OCI-LY7 (cell line): ENCODE measurements at regions not wholly inside any gene's neighbourhood (a gene's known extent, or its start where the extent isn't known, plus 50 kb on each side); places are given as distances from the start of the nearest gene placed in this dataset.

Experiments used
- BruUV-seq: library from RNA; stranded (reverse); fragments of 400-500 nt; replicated peaks from 2 replicates; lab custom pipeline; 2021; lab: Mats Ljungman, UMichigan
- CTCF ChIA-PET: fragments of 300-600 bp; sonication (Branson Sonifier 250); formaldehyde crosslinking; loops from one replicate; lab custom pipeline; 2022; ENCODE audit warnings: antibody characterized with exemption; ENCODE audit not compliant: unreplicated experiment; lab: Charles Lee
- POLR2A ChIA-PET: fragments of 300-600 bp; sonication (Branson Sonifier 250); formaldehyde crosslinking; loops from one replicate; lab custom pipeline; 2022; ENCODE audit warnings: antibody characterized with exemption; lab: Charles Lee
- DNase-seq: peaks from one replicate; pipeline ENCODE4 v3.0.0-alpha.2; 2015; ENCODE audit warnings: low spot score
- H2AFZ ChIP-seq: fragments of 200-600 bp; sonication (generic), shearing (Covaris generic); 2 replicates; pipeline ENCODE4 v1.6.1; 2014; ENCODE audit warnings: mild to moderate bottlenecking, antibody characterized with exemption, low read length, moderate library complexity
- H3K27ac ChIP-seq: fragments of 200-600 bp; sonication (generic); 2 replicates; pipeline ENCODE4 v1.5.1; 2014; ENCODE audit warnings: mixed run types, low read depth, mild to moderate bottlenecking, moderate library complexity, low read length, inconsistent platforms; ENCODE audit not compliant: poor library complexity, severe bottlenecking
- H3K36me3 ChIP-seq: fragments of 200-600 bp; sonication (generic); 2 replicates; pipeline ENCODE4 v1.6.1; 2014; ENCODE audit warnings: mild to moderate bottlenecking, antibody characterized with exemption, low read length, moderate library complexity, mixed read lengths; ENCODE audit not compliant: insufficient read depth
- H3K4me1 ChIP-seq: fragments of 200-600 bp; sonication (generic); 2 replicates; pipeline ENCODE4 v1.5.1; 2014; ENCODE audit warnings: mild to moderate bottlenecking, low read length; ENCODE audit not compliant: insufficient read depth, poor library complexity, severe bottlenecking
- H3K4me2 ChIP-seq: fragments of 200-600 bp; sonication (generic); 2 replicates; pipeline ENCODE4 v1.6.1; 2014; ENCODE audit warnings: mild to moderate bottlenecking, low read length
- H3K4me3 ChIP-seq: fragments of 200-600 bp; sonication (generic); 2 replicates; pipeline ENCODE4 v1.5.1; 2014; ENCODE audit warnings: mild to moderate bottlenecking, low read depth, low read length; ENCODE audit not compliant: poor library complexity, severe bottlenecking
- H3K79me2 ChIP-seq: fragments of 200-600 bp; sonication (generic); 2 replicates; pipeline ENCODE4 v1.6.1; 2016; ENCODE audit warnings: low read depth, mild to moderate bottlenecking, low read length, moderate library complexity, mixed read lengths; ENCODE audit not compliant: insufficient read depth
- H3K9me2 ChIP-seq: fragments of 200-600 bp; sonication (generic); 2 replicates; pipeline ENCODE4 v1.6.1; 2016; ENCODE audit warnings: mild to moderate bottlenecking, low read length, mixed read lengths; ENCODE audit not compliant: insufficient read depth
- H3K9me3 ChIP-seq: fragments of 200-600 bp; sonication (generic); 2 replicates; pipeline ENCODE4 v1.6.1; 2014; ENCODE audit warnings: mild to moderate bottlenecking, mixed run types, low read length, mixed read lengths
- H4K20me1 ChIP-seq: fragments of 200-600 bp; sonication (generic); 2 replicates; pipeline ENCODE4 v1.6.1; 2014; ENCODE audit warnings: mild to moderate bottlenecking, antibody characterized with exemption, low read length, moderate library complexity, mixed read lengths; ENCODE audit not compliant: insufficient read depth
- CTCF ChIP-seq: fragments of 200-600 bp; sonication (generic); conservative IDR thresholded peaks from 2 replicates; pipeline ENCODE4 v1.5.1; 2014; ENCODE audit warnings: mild to moderate bottlenecking, antibody characterized with exemption, low read length, moderate library complexity, mixed read lengths
- EZH2phosphoT487 ChIP-seq: fragments of 200-600 bp; sonication (generic); IDR thresholded peaks from 2 replicates; pipeline ENCODE4 v1.6.1; 2018; ENCODE audit warnings: low read depth, borderline replicate concordance, mild to moderate bottlenecking, mixed run types, antibody characterized with exemption, low read length, moderate library complexity, mixed read lengths
- intact Hi-C: fragments of 100-400 bp; cut with micrococcal nuclease; formaldehyde crosslinking; loops from one replicate; pipeline ENCODE4 v1.10.0; 2022; ENCODE audit not compliant: unreplicated experiment

GRCh38 chr6:19394051-19394450 lies 443.1 kb upstream of the ID4 start:
- H2AFZ ChIP-seq = no peak overlapping the region
- H3K79me2 ChIP-seq = no peaks in the 10 kb centered on the region
- H3K9me3 ChIP-seq = no peaks in the 10 kb centered on the region
- DNase-seq = no peak
- no peak for TF ChIP-seq CTCF
- no peak for TF ChIP-seq EZH2phosphoT487
- no peaks in the 10 kb centered on the region for H4K20me1 ChIP-seq
- H3K36me3 ChIP-seq = no peaks in the 10 kb centered on the region
- H3K4me1 ChIP-seq = no peaks in the 10 kb centered on the region
- no TSS peak for BruUV-seq
- ChIA-PET POLR2A (no interaction called here), CTCF (no interaction called here)
- no peak overlapping the region for H3K4me2 ChIP-seq
- no peaks in the 10 kb centered on the region for H3K9me2 ChIP-seq
- intact Hi-C loops = no loop called here
- H3K27ac ChIP-seq = no peak overlapping the region
- H3K4me3 ChIP-seq = no peak overlapping the region

- H3K36me3 ChIP-seq = no peaks in the 10 kb centered on the region
- intact Hi-C loops = no loop called here
- H3K27ac ChIP-seq = no peak overlapping the region
- ChIA-PET CTCF (no interaction called here), POLR2A (no interaction called here)
- no TSS peak for BruUV-seq
- H3K9me2 ChIP-seq = no peaks in the 10 kb centered on the region
- no peak overlapping the region for H2AFZ ChIP-seq
- no peaks in the 10 kb centered on the region for H3K4me1 ChIP-seq
- DNase-seq = no peak
- H3K4me3 ChIP-seq = no peak overlapping the region
- no peaks in the 10 kb centered on the region for H4K20me1 ChIP-seq
- no peak overlapping the region for H3K4me2 ChIP-seq
- no peaks in the 10 kb centered on the region for H3K79me2 ChIP-seq
- H3K9me3 ChIP-seq = no peaks in the 10 kb centered on the region
- TF ChIP-seq EZH2phosphoT487 = no peak
- no peak for TF ChIP-seq CTCF
Observed at GRCh38 chr6:19394687-19395086, 442.5 kb upstream of the ID4 start.

- ChIA-PET CTCF (no interaction called here), POLR2A (no interaction called here)
- Histone ChIP-seq H3K79me2 (no peaks in the 10 kb centered on the region), H4K20me1 (no peaks in the 10 kb centered on the region), H3K9me2 (no peaks in the 10 kb centered on the region), H3K36me3 (no peaks in the 10 kb centered on the region), H3K4me1 (no peaks in the 10 kb centered on the region), H3K4me2 (no peak overlapping the region), H3K9me3 (no peaks in the 10 kb centered on the region), H2AFZ (no peak overlapping the region), H3K4me3 (no peak overlapping the region), H3K27ac (no peak overlapping the region)
- intact Hi-C loops = no loop called here
- no TSS peak for BruUV-seq
- TF ChIP-seq EZH2phosphoT487 (no peak), CTCF (no peak)
- no peak for DNase-seq
Observed at GRCh38 chr6:19395316-19395715, 441.9 kb upstream of the ID4 start.
